Neural progenitor cell (in vitro differentiated cells): ENCODE measurements at regions not wholly inside any gene's neighbourhood (a gene's known extent, or its start where the extent isn't known, plus 50 kb on each side); places are given as distances from the start of the nearest gene placed in this dataset.

Experiments used
- DNase-seq: peaks from one replicate; pipeline ENCODE4 v3.0.0-alpha.2; 2016; ENCODE audit warnings: low spot score
- H2AFZ ChIP-seq: fragments of 200-600 bp; sonication (generic); replicated peaks from 2 replicates; pipeline ENCODE4 v1.6.1; 2016; ENCODE audit warnings: antibody characterized with exemption
- H3F3A ChIP-seq: fragments of 200-600 bp; sonication (generic); 2 replicates; pipeline ENCODE4 v1.6.1; 2016; ENCODE audit warnings: antibody characterized with exemption, low read depth
- H3K27ac ChIP-seq: fragments of 200-600 bp; sonication (generic); 2 replicates; pipeline ENCODE4 v1.5.1; 2016; ENCODE audit warnings: mild to moderate bottlenecking
- H3K27me3 ChIP-seq: fragments of 200-600 bp; sonication (generic); 2 replicates; pipeline ENCODE4 v1.6.1; 2016; ENCODE audit warnings: mild to moderate bottlenecking, moderate library complexity
- H3K36me3 ChIP-seq: fragments of 200-600 bp; sonication (generic); 2 replicates; pipeline ENCODE4 v1.5.1; 2016
- H3K4me1 ChIP-seq: fragments of 200-600 bp; sonication (generic); 2 replicates; pipeline ENCODE4 v1.6.1; 2016; ENCODE audit warnings: mixed run types
- H3K4me2 ChIP-seq: fragments of 200-600 bp; sonication (generic); 2 replicates; pipeline ENCODE4 v1.6.1; 2016
- H3K4me3 ChIP-seq: fragments of 200-600 bp; sonication (generic); 2 replicates; pipeline ENCODE4 v1.5.1; 2016
- H3K79me2 ChIP-seq: fragments of 200-600 bp; sonication (generic); 2 replicates; pipeline ENCODE4 v1.6.1; 2016; ENCODE audit warnings: low read depth
- H3K9ac ChIP-seq: fragments of 200-600 bp; sonication (generic); 2 replicates; pipeline ENCODE4 v1.6.1; 2016
- H3K9me3 ChIP-seq: fragments of 200-600 bp; sonication (generic); 2 replicates; pipeline ENCODE4 v1.5.1; 2016; ENCODE audit warnings: low read depth
- H4K20me1 ChIP-seq: fragments of 200-600 bp; sonication (generic); 2 replicates; pipeline ENCODE4 v1.6.1; 2016; ENCODE audit warnings: low read depth
- H3K27ac Mint-ChIP-seq: 3 replicates; pipeline ENCODE4 v1.8.0; 2021; ENCODE audit warnings: mixed read lengths
- H3K27me3 Mint-ChIP-seq: 2 replicates; pipeline ENCODE4 v1.8.0; 2022; ENCODE audit warnings: low read depth, mild to moderate bottlenecking, inconsistent platforms, moderate library complexity, mixed read lengths; ENCODE audit not compliant: insufficient read depth
- H3K36me3 Mint-ChIP-seq: 3 replicates; pipeline ENCODE4 v1.8.0; 2021; ENCODE audit warnings: mixed read lengths
- H3K4me1 Mint-ChIP-seq: 3 replicates; pipeline ENCODE4 v1.8.0; 2021; ENCODE audit warnings: mixed read lengths
- H3K4me3 Mint-ChIP-seq: 3 replicates; pipeline ENCODE4 v1.8.0; 2021; ENCODE audit warnings: mild to moderate bottlenecking, moderate library complexity, mixed read lengths
- H3K9me3 Mint-ChIP-seq: 3 replicates; pipeline ENCODE4 v1.8.0; 2020; ENCODE audit warnings: mixed read lengths
- EZH2 ChIP-seq: fragments of 200-600 bp; sonication (generic); IDR thresholded peaks from 2 replicates; pipeline ENCODE4 v1.6.1; 2017; ENCODE audit warnings: antibody characterized with exemption, mild to moderate bottlenecking, moderate library complexity
- EZH2phosphoT487 ChIP-seq: fragments of 200-600 bp; sonication (generic); IDR thresholded peaks from 2 replicates; pipeline ENCODE4 v1.6.1; 2017; ENCODE audit warnings: antibody characterized with exemption
- TF ChIP-seq, protein P1 (sequence below): fragments of 200-600 bp; sonication (generic); IDR thresholded peaks from 2 replicates; pipeline ENCODE4 v1.5.1; 2017; ENCODE audit warnings: antibody characterized with exemption, mild to moderate bottlenecking

DNA sequence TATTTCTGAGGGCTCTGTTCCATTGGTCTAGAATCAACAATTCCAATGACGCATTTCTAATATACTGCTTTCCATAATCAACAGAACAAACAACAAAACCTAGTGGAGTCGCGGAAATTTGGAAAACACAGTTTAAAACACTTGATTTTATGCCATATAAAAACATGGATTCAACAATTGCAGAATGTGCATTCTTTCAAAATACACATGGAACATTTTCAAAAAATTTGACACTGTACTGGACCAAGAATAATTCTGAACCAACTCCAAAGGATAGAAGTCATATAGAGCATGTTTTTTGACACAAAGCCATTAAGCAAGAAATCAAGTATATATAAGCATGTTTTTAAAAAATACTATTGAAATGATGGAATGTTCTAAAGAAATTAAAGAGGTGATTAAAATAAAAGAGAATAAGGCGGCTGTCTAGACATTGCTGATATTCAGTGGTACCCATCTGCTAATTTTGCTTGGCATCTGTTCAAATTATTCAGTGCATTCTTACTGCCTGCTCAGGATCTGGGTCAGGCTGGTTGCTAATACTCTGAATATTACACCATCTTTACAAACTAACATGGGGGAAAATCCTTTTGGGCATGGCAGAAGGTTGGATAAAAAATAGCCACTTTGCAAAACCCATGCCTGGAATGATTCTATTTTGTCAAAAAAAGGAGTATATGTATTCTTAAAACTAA is 221.3 kb downstream of the NPR3 start:
- Histone ChIP-seq H3K27me3 (no peaks in the 10 kb centered on the region), H3K4me1 (no peaks in the 10 kb centered on the region), H3K36me3 (no peaks in the 10 kb centered on the region), H3K9me3 (no peaks in the 10 kb centered on the region), H3F3A (no peaks in the 10 kb centered on the region), H3K4me2 (no peak overlapping the region), H3K27ac (no peak overlapping the region), H2AFZ (no peak overlapping the region), H3K79me2 (no peaks in the 10 kb centered on the region), H4K20me1 (no peaks in the 10 kb centered on the region), H3K4me3 (no peak overlapping the region), H3K9ac (no peak overlapping the region)
- peaks cover 4% of the 10 kb centered on the region for H3K27me3 Mint-ChIP-seq
- H3K36me3 Mint-ChIP-seq: no peaks in the 10 kb centered on the region
- TF ChIP-seq, protein P1, sequence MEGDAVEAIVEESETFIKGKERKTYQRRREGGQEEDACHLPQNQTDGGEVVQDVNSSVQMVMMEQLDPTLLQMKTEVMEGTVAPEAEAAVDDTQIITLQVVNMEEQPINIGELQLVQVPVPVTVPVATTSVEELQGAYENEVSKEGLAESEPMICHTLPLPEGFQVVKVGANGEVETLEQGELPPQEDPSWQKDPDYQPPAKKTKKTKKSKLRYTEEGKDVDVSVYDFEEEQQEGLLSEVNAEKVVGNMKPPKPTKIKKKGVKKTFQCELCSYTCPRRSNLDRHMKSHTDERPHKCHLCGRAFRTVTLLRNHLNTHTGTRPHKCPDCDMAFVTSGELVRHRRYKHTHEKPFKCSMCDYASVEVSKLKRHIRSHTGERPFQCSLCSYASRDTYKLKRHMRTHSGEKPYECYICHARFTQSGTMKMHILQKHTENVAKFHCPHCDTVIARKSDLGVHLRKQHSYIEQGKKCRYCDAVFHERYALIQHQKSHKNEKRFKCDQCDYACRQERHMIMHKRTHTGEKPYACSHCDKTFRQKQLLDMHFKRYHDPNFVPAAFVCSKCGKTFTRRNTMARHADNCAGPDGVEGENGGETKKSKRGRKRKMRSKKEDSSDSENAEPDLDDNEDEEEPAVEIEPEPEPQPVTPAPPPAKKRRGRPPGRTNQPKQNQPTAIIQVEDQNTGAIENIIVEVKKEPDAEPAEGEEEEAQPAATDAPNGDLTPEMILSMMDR: no peak
- no peaks in the 10 kb centered on the region for H3K4me1 Mint-ChIP-seq
- H3K4me3 Mint-ChIP-seq: no peak overlapping the region
- H3K27ac Mint-ChIP-seq: no peak overlapping the region
- no peak for DNase-seq
- H3K9me3 Mint-ChIP-seq: no peaks in the 10 kb centered on the region

DNA sequence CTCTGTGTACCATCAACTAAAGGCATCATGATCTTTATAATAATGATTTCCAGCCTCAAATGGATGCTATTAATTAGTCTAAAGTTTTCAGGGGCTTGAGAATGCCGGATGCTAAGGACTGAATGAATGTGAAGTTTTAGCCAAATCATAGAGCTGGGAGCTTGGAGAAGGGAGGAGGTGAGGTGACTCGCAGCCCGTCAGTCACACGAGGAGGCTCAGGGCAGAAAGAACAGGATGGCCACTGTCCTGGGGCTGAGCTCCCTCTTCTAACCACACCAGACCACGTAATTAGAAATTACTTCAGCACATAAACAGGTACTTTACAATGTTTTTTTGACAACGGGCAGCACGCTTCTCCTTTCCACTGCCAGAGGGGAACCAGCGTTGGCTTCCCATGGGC is 222.6 kb downstream of the NPR3 start:
- no peak overlapping the region for H3K4me2 ChIP-seq

DNA sequence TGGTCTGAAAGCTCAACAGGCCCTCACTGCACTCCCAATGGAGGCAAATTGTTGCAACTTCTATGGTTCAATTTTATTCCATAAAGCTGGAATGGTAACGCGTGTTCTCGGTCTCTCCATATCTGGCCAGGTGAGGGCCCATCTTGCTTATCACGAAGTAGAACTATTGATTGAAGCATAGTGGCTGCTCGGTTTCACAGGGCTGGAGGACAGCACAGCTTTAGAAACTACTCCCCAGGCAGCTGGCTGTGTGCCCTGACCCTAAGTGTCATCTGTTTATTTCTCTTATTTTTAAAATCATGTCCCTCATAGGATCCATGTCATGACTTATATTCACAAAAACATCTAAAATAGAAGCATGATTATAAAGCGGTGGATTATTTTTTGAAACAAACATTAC is 223.4 kb downstream of the NPR3 start:
- no peak overlapping the region for H3K27ac ChIP-seq
- no peaks in the 10 kb centered on the region for H3K9me3 Mint-ChIP-seq
- H3F3A ChIP-seq: no peaks in the 10 kb centered on the region
- H3K36me3 Mint-ChIP-seq: no peaks in the 10 kb centered on the region
- DNase-seq: no peak
- H3K4me3 Mint-ChIP-seq: no peak overlapping the region
- TF ChIP-seq, protein P1: no peak
- TF ChIP-seq EZH2phosphoT487: no peak
- no peak for TF ChIP-seq EZH2
- no peaks in the 10 kb centered on the region for H3K27me3 ChIP-seq
- no peaks in the 10 kb centered on the region for H3K79me2 ChIP-seq
- no peak overlapping the region for H3K4me3 ChIP-seq
- no peaks in the 10 kb centered on the region for H3K9me3 ChIP-seq
- no peak overlapping the region for H2AFZ ChIP-seq
- no peaks in the 10 kb centered on the region for H4K20me1 ChIP-seq
- H3K4me1 Mint-ChIP-seq: no peaks in the 10 kb centered on the region
- peaks cover 4% of the 10 kb centered on the region for H3K27me3 Mint-ChIP-seq
- H3K4me2 ChIP-seq: no peak overlapping the region
- no peaks in the 10 kb centered on the region for H3K36me3 ChIP-seq
- no peaks in the 10 kb centered on the region for H3K4me1 ChIP-seq
- H3K9ac ChIP-seq: no peak overlapping the region
- H3K27ac Mint-ChIP-seq: no peak overlapping the region

More for the DNA sequence above, 222.6 kb downstream of the NPR3 start:
- H3K9me3 ChIP-seq: no peaks in the 10 kb centered on the region
- no peaks in the 10 kb centered on the region for H3K4me1 ChIP-seq
- no peak overlapping the region for H3K27ac ChIP-seq
- Mint-ChIP-seq H3K27ac (no peak overlapping the region), H3K36me3 (no peaks in the 10 kb centered on the region), H3K9me3 (no peaks in the 10 kb centered on the region), H3K4me1 (no peaks in the 10 kb centered on the region), H3K27me3 (peaks cover 4% of the 10 kb centered on the region), H3K4me3 (no peak overlapping the region)
- H4K20me1 ChIP-seq: no peaks in the 10 kb centered on the region
- H3K79me2 ChIP-seq: no peaks in the 10 kb centered on the region
- TF ChIP-seq, protein P1: no peak
- no peak for TF ChIP-seq EZH2
- no peak for TF ChIP-seq EZH2phosphoT487
- H2AFZ ChIP-seq: no peak overlapping the region
- H3K9ac ChIP-seq: no peak overlapping the region
- H3K4me3 ChIP-seq: no peak overlapping the region
- H3F3A ChIP-seq: no peaks in the 10 kb centered on the region
- H3K36me3 ChIP-seq: no peaks in the 10 kb centered on the region
- H3K27me3 ChIP-seq: no peaks in the 10 kb centered on the region
- no peak for DNase-seq
